H7 (cell line): ENCODE measurements at regions not wholly inside any gene's neighbourhood (a gene's known extent, or its start where the extent isn't known, plus 50 kb on each side); places are given as distances from the start of the nearest gene placed in this dataset.
A peak's percentile ranks its signal among the peaks of the same experiment; 100 is the strongest.
"Not testable (repeated sequence)": the region's sequence is repeated elsewhere in the genome, so short reads cannot be mapped to it uniquely, and the experiment has no call there.

ENCODE experiments used
- DNase-seq: peaks from one replicate; pipeline ENCODE4 v3.0.0; 2012
- H3K27me3 ChIP-seq: 2 replicates; pipeline ENCODE4 v1.6.0; 2011; ENCODE audit warnings: mild to moderate bottlenecking, low read length; ENCODE audit not compliant: control insufficient read depth, insufficient read depth
- H3K36me3 ChIP-seq: replicated peaks from 2 replicates; pipeline ENCODE4 v1.5.1; 2011; ENCODE audit warnings: low read length; ENCODE audit not compliant: control insufficient read depth, insufficient read depth
- H3K4me3 ChIP-seq: 2 replicates; pipeline ENCODE4 v1.5.1; 2011; ENCODE audit warnings: low read depth, mild to moderate bottlenecking, control low read depth, low read length, moderate library complexity; ENCODE audit not compliant: insufficient read depth

DNA sequence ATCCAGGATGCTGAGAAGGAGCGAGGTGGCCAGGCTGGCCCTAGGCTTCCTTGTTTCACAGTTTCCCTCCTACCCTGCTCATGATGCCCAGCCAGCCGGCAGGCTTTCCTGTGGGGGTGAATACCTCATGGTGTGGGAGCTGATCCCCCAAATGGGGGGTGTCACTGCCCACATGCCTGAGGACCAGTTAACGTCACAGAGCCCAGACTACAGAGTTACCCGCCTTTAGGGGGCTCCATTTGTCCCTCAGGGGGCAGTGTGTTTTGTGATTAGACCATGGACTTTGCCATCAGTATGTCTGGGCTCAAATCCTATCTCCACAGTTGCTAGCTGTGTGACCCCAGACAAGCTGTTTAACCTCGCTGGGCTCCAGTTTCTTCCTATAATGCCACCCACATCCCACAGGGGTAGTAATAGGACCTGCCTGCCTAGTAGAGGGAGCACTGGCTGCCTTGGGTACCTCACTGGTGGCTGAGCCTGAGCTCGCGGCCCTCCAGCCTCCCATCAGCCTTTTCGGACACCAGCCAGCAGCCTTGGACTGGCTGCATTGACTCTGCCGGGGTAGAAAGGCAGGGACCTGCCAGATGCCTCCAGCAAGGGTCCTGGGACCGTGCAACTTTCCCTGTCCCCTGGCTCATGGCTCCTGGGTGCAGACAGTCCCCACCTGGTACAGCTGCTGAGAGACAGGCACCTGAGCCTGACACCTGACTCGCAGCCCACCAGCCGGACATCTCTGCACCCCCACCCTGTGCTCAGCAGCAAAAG lies 87.5 kb upstream of the GSE1 start:
- no peak for DNase-seq
- no peak overlapping the region for H3K4me3 ChIP-seq
- H3K36me3 ChIP-seq = no peaks in the 10 kb centered on the region
- H3K27me3 ChIP-seq = no peaks in the 10 kb centered on the region

DNA sequence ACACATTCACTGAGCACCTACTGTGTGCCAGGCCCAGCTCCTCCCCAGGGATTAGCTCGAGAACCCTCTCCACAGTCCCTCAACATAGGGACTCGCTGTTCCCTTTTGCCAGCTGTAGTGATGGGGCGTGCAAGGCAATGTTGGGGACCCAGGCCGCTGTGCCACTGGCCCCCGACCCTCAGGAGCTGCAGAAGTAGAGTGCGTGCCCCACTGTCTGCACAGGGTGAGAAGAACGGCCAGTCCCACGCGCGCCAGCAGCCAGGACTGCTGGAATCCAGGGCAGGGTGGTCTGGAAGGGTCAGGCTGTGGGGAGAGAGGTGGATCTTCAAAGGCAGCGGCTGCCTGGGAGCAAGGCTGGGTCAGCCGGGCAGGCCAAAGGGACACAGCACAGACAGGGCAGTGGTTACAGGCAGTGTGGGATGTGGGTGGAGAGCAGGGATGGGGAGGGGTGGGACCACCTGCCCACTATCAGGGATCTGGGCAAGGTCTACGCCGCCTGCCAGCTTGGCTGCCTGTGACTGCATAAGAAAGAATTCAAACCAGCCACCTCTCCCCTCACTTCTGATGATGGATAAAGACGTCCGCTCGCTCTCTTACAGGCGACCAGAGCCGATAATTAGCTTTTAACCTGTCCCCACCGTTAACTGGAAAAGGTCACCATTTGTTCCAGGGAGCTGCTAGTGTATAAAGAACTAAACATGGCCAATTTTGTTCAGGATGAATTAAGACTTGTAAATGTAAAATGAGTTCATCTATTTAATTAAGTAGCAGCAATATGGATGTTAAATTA lies 86.7 kb upstream of the GSE1 start:
- DNase-seq = no peak
- Histone ChIP-seq H3K27me3 (no peaks in the 10 kb centered on the region), H3K36me3 (no peaks in the 10 kb centered on the region), H3K4me3 (no peak overlapping the region)

DNA sequence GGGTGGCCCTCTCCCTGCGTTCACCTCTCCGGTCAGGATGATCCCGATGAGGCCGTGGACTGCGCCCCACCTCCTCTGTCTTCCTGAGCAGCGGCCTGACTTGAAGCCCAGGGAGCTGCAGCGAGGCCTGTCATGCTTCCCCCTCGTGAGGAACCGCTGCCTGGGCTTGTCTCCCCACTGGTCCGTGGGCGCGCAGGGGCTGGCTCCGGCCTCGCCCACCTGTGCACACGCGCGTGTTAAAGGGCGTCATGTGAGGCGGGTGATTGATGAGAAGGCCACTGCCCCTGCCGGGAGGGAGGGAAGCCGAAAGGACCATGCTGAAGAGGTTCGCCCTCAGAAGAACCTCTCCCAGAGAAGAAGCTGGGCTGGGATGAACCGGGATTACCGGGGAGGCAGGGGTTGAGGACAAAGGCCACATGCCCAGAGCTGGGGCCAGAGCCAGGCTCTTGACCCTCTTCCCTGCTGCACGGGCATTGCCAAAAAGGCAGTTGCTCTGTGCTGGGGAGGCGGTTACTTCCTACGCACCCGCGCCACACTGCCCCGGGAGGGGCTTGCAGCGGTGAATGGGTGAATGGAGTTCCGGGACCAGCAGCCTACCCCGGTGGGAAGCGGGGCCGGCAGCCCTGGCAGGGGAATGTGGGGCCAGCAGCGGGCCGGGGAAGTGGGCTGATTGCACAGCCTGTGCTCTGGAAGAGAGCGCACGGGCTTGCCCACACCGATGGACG lies 85.9 kb upstream of the GSE1 start:
- Histone ChIP-seq H3K36me3 (no peaks in the 10 kb centered on the region), H3K4me3 (no peak overlapping the region), H3K27me3 (no peaks in the 10 kb centered on the region)
- DNase-seq = no peak

DNA sequence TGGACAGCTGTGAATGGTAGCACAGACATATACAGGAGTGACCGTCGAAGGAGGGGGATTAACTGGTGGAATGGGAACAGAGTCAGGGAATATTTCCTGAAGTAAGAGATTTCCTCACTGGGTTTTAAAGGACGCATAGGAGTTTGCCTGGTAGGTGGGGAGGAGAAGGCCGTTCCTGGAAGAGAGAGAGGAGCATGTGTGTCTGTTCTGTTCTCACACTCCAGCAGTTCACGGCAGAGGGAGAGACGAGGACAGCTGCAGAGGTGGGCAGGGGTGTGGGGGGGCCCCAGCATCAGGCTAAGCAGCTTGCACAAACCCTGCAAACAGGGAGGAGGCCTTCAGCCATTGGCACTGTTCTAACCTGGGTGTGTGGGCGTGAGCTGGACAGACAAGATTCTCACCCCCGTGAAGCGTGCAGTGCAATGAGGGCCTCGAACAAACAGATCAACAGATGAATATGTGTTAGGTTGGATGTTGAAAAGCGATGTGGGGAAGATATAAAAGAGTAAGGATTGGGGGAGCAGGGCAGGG lies 85.3 kb upstream of the GSE1 start:
- Histone ChIP-seq H3K36me3 (no peaks in the 10 kb centered on the region), H3K4me3 (no peak overlapping the region), H3K27me3 (no peaks in the 10 kb centered on the region)
- no peak for DNase-seq

DNA sequence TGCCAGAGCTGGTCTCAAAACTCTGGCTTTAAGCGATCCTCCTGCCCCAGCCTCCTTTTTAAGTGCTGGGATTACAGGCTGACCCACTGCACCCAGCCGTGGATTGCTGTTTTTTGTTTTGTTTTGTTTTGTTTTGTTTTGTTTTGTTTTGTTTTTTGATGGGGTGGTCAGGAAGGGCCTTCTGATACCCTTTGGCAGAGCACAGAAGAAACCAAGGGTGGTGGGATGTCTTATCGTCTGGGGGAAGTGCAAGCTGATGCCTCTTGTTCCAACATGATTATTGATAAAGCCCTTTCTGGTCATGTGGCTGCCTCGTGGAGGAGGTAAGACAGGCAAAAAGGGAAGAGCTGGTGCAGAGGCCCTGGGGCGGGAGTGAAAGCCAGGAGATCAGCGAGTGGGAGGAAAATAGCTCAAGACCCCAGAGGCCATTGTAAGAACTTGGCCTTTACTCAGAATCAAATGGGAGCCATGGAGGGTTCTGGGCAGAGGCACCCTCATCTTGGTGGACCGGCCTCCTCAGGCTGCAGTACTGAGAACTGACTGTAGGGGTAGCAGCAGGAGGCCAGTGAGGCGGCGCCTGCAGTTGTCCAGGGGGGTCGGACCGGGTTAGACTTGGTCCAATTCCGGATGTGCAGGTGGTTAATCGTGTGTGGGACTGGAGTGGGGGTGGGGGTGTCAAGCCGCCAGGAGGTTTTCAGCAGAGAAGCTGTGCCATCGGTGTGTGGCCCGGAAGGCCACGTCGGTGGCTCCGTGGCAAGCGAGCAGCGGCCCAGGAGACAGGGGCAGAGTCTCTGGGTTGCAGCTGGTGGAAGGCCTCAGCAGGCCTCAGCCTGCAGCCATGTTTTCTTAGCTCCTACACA lies 84.4 kb upstream of the GSE1 start:
- Histone ChIP-seq H3K4me3 (no peak overlapping the region), H3K36me3 (no peaks in the 10 kb centered on the region), H3K27me3 (no peaks in the 10 kb centered on the region)
- DNase-seq = no peak

DNA sequence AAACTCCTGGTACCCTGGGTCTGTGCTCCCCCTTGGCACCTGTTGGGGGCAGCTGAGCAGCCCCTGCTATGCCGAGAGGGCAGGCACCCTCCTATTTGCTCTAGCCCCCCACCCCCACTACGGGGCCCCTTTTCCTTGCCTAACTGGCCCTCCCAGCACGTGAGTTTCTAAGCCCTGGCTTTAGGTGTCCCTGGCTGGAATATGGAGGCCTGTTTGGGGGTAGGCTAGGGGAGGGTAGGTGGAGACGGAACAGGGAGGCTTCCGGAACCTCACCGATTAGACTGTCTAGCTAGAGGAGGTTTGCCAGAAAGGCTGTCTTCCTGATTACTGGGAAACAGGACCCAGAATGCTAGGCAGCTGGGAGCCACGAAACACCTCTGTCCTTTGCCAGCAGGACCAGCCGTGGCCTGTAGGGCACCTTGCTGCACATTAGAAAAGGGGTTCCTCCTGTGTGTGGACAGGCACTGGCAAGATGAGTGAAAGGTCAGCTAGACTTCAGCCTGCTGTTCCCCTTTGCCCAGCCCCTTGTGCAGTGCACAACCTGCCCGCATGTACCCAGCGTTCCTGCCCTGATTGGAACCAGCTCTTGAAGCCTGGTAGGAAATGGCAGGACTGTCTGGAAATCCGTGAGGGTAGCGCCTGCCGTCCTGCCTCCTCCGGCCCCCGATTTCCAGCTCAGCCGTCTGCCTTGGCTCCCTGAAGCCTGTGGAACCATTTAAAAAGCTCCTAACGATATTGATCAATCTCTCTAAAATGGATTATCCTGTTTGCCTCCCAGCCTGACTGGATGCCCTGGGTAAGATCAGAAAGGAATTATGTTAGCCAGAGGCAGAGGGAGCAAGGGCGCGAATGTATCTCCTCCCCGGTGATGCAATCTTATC lies 83.4 kb upstream of the GSE1 start:
- DNase-seq = no peak
- H3K4me3 ChIP-seq = no peak overlapping the region
- no peaks in the 10 kb centered on the region for H3K27me3 ChIP-seq
- no peaks in the 10 kb centered on the region for H3K36me3 ChIP-seq

DNA sequence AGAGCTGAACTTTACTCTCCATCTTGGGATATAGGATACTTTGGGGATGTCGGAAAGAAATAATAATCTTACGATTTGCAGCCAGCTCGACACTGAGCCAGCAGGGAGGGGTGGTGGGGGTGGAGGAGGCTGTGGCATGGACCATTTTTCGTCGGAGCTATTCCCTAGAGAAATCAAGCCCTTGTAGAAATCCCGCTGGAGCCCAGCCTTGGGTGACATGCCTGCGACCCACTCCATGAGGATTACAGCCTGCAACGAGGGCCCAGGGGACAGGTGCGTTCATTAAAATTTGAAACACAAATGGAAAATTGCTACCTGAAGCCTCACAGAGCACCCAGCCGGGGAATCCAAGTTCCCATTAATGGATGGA lies 82.8 kb upstream of the GSE1 start:
- no peak for DNase-seq
- Histone ChIP-seq H3K36me3 (no peaks in the 10 kb centered on the region), H3K4me3 (no peak overlapping the region), H3K27me3 (no peaks in the 10 kb centered on the region)

DNA sequence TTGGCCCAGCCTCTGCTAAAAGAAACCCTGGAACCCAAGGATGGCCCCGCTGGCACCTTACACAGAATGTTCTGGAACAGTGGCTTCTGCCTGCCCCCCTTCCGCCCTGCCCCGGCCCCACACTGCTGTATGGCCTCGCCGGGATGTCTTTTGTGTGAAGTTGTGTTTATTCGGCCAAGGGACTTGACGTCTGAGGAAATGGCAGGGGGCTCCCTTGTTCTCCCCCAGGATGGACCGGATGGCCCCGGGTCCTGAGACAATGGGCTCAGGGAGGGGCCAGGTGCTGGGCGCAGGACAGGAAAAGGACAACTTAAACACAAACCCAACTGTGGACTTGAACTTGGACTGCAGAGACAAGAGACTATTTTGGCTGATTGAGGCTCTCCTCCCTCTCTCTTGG lies 81.6 kb upstream of the GSE1 start:
- Histone ChIP-seq H3K36me3 (no peaks in the 10 kb centered on the region), H3K27me3 (no peaks in the 10 kb centered on the region), H3K4me3 (no peak overlapping the region)
- no peak for DNase-seq

DNA sequence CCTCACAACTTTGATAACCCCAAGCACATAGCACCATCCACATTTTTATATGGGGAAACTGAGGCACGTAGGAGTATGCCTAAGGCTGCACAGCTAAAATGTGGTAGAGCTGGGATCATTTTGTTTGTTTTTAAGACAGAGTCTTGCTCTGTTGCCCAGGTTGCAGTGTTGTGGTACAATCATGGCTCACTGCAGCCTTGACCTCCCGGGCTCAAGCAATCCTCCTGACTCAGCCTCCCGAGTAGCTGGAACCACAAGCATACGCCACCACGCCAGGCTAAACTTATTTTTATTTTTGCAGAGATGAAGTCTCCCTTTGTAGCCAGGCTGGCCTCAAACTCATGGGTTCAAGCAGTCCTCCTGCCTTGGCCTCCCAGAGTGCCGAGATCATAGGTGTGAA lies 81.0 kb upstream of the GSE1 start:
- Histone ChIP-seq H3K4me3 (no peak overlapping the region), H3K27me3 (no peaks in the 10 kb centered on the region), H3K36me3 (no peaks in the 10 kb centered on the region)
- DNase-seq = no peak

DNA sequence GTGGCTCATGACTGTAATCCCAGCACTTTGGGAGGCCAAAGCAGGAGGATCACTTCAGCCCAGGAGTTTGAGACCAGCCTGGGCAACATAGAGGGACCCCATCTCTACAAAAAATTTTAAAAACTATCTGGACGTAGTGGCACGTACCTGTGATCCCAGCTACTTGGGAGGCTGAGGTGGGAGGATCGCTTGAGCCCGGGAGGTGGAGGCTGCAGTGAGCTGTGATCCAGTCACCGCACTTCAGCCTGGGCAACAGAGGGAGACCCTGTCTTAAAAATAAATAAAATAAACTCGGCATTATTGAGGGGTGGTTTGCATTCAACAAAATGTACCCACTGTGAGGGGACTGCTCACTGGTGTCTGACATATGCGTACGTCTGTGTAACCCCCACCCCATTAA lies 79.5 kb upstream of the GSE1 start:
- DNase-seq = not testable (repeated sequence)

DNA sequence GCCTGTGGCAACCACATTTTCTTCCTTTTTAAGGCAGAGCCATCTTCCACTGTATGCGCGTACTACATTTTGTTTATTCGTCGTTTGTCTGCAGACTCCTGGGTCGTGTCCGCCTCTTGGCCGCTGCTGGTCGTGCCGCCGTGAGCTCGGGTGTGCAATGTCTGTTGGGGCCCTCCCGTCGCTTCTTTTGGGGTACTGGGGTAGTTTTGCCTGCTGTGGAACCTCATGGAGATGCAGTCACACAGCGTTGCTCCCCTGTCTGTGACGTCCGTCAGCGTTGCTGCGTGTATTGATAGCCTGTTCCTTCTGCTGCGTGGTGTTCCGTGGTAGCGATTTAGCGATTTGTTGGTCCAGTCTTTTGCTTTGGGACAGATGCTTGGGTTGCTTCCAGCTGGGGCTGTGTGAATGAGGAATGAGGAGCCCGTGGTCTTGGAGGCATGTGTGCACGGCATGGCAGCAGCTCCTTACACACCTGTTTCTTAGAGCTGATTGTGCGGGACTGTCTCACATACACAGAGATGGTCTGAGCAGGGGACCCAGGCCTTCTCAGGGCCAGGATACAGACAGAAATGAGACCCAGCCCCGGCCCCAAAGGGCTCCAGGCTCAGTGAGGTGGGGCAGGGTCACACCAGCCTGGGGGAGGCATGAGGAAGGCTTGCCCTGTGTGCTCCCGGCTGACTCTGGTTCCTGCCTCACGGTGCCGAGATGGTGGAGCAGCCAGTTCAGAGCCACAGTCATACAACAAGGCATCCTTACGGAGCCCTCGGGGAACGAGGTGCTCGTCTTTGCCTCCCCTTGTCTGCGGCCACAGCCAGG lies 78.4 kb upstream of the GSE1 start:
- Histone ChIP-seq H3K36me3 (no peaks in the 10 kb centered on the region), H3K27me3 (no peaks in the 10 kb centered on the region), H3K4me3 (no peak overlapping the region)
- peak; percentile 44 for DNase-seq

More for the DNA sequence above, 79.5 kb upstream of the GSE1 start:
- H3K27me3 ChIP-seq, H3K36me3 ChIP-seq, H3K4me3 ChIP-seq: not testable (repeated sequence)

DNA sequence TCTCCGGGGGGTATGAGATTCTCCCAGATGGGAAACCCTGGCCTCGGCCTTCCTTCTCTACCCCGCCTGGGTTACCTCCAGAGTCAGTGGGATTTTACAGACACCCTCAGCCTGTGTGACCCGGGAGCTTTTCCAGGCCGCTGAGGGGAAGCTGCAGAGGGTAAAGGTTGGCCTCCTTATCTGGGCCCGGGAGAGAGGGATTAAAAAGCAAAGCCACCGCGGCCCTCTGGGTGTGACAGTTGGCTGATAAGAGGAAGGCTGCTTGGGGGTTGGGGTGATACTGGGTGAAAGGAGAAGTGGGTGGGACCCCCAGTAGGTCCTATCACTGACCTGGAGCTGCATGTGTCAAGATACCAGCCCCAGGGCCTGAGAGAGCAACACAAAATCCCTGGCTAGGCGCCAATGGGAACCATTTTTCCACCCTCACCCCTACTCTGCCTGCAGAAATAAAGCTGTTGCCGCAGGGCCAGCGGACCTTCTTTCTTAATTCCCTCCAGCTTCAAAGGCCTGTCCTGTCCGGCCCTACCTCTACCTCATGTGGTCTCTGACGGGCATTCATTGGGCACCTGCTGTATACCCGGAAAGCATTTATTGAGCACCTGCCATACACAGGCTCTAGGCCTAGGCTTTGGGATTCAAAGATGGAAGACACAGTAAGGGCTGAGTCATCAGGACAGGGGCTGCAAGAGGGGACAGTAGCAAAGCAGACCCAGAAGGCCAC lies 77.6 kb upstream of the GSE1 start:
- no peaks in the 10 kb centered on the region for H3K27me3 ChIP-seq
- H3K4me3 ChIP-seq = no peak overlapping the region
- DNase-seq = peak; percentile 49
- H3K36me3 ChIP-seq = no peaks in the 10 kb centered on the region
